SJCRH30 (cell line): ENCODE measurements at regions not wholly inside any gene's neighbourhood (a gene's known extent, or its start where the extent isn't known, plus 50 kb on each side); places are given as distances from the start of the nearest gene placed in this dataset.

Source experiments
- DNase-seq, 2 experiments: peaks; one replicate each; pipeline ENCODE4 v3.0.0-alpha.2; 2015 to 2020
- H3K27ac ChIP-seq: fragments of 250-450 bp; sonication (Bioruptor Pico); 2 replicates; pipeline ENCODE4 v1.5.1; 2020; ENCODE audit warnings: mild to moderate bottlenecking, moderate library complexity
- H3K27me3 ChIP-seq: fragments of 250-450 bp; sonication (Bioruptor Pico); 2 replicates; pipeline ENCODE4 v1.5.1; 2020; ENCODE audit warnings: mild to moderate bottlenecking, moderate library complexity
- H3K36me3 ChIP-seq: fragments of 250-450 bp; sonication (Bioruptor Pico); 2 replicates; pipeline ENCODE4 v1.5.1; 2020; ENCODE audit warnings: mild to moderate bottlenecking, moderate library complexity
- H3K4me1 ChIP-seq: fragments of 250-450 bp; sonication (Bioruptor Pico); 2 replicates; pipeline ENCODE4 v1.5.1; 2020; ENCODE audit warnings: mild to moderate bottlenecking, moderate library complexity
- H3K4me3 ChIP-seq: fragments of 250-450 bp; sonication (Bioruptor Pico); 2 replicates; pipeline ENCODE4 v1.5.1; 2020; ENCODE audit warnings: mild to moderate bottlenecking, moderate library complexity
- H3K9me3 ChIP-seq: fragments of 250-450 bp; sonication (Bioruptor Pico); replicated peaks from 2 replicates; pipeline ENCODE4 v1.5.1; 2020; ENCODE audit warnings: mild to moderate bottlenecking, moderate library complexity

- no peak overlapping the region for H3K4me3 ChIP-seq
- H3K9me3 ChIP-seq: peaks cover 17% of the 10 kb centered on the region
- H3K36me3 ChIP-seq: no peaks in the 10 kb centered on the region
- H3K27me3 ChIP-seq: peaks cover 17% of the 10 kb centered on the region
- peak in 1 of 2 experiments; percentile 63 for DNase-seq
- H3K4me1 ChIP-seq: peaks cover 13% of the 10 kb centered on the region
- no peak overlapping the region for H3K27ac ChIP-seq
These were observed 411.0 kb downstream of the LRIG3 start for GRCh38 chr12:58509116-58509885.

GRCh38 chr12:58513301-58513834 is 406.9 kb downstream of the LRIG3 start:
- peaks cover 26% of the 10 kb centered on the region for H3K9me3 ChIP-seq
- no peaks in the 10 kb centered on the region for H3K36me3 ChIP-seq
- no peak overlapping the region for H3K4me3 ChIP-seq
- DNase-seq: no peak
- peaks cover 24% of the 10 kb centered on the region for H3K27me3 ChIP-seq
- H3K27ac ChIP-seq: no peak overlapping the region
- H3K4me1 ChIP-seq: peaks cover 8% of the 10 kb centered on the region

GRCh38 chr12:58513852-58514251 is 406.5 kb downstream of the LRIG3 start:
- no peak for DNase-seq
- Histone ChIP-seq H3K36me3 (no peaks in the 10 kb centered on the region), H3K27ac (no peak overlapping the region)

GRCh38 chr12:58519839-58520238 is 400.5 kb downstream of the LRIG3 start:
- Histone ChIP-seq H3K27me3 (peaks cover 6% of the 10 kb centered on the region; the same call in 1 of the 2 replicates), H3K27ac (no peak overlapping the region), H3K4me1 (no peaks in the 10 kb centered on the region), H3K9me3 (peaks cover 17% of the 10 kb centered on the region), H3K4me3 (no peak overlapping the region), H3K36me3 (no peaks in the 10 kb centered on the region)
- DNase-seq: no peak

More at GRCh38 chr12:58513852-58514251, 406.5 kb downstream of the LRIG3 start:
- Histone ChIP-seq H3K4me3 (no peak overlapping the region), H3K9me3 (peaks cover 31% of the 10 kb centered on the region), H3K4me1 (peaks cover 7% of the 10 kb centered on the region), H3K27me3 (peaks cover 24% of the 10 kb centered on the region)

GRCh38 chr12:58521152-58521551 is 399.2 kb downstream of the LRIG3 start:
- H3K27ac ChIP-seq: no peak overlapping the region
- no peaks in the 10 kb centered on the region for H3K4me1 ChIP-seq
- no peaks in the 10 kb centered on the region for H3K36me3 ChIP-seq
- DNase-seq: no peak
- H3K9me3 ChIP-seq: peaks cover 17% of the 10 kb centered on the region
- H3K4me3 ChIP-seq: no peak overlapping the region
- no peaks in the 10 kb centered on the region for H3K27me3 ChIP-seq

- Histone ChIP-seq H3K27ac (no peak overlapping the region), H3K4me3 (no peak overlapping the region), H3K9me3 (peaks cover 17% of the 10 kb centered on the region), H3K27me3 (no peaks in the 10 kb centered on the region), H3K4me1 (no peaks in the 10 kb centered on the region), H3K36me3 (no peaks in the 10 kb centered on the region)
- no peak for DNase-seq
These were observed 398.5 kb downstream of the LRIG3 start for GRCh38 chr12:58521796-58522195.

- H3K4me1 ChIP-seq: no peaks in the 10 kb centered on the region
- no peak for DNase-seq
These were observed 396.9 kb downstream of the LRIG3 start for GRCh38 chr12:58523360-58523759.

GRCh38 chr12:58528271-58528670 is 392.0 kb downstream of the LRIG3 start:
- Histone ChIP-seq H3K9me3 (no peaks in the 10 kb centered on the region), H3K27me3 (no peaks in the 10 kb centered on the region; the same call in 1 of the 2 replicates), H3K4me3 (no peak overlapping the region), H3K36me3 (no peaks in the 10 kb centered on the region), H3K4me1 (peaks cover 15% of the 10 kb centered on the region), H3K27ac (no peak overlapping the region)
- no peak for DNase-seq

More at GRCh38 chr12:58523360-58523759, 396.9 kb downstream of the LRIG3 start:
- Histone ChIP-seq H3K27me3 (no peaks in the 10 kb centered on the region), H3K36me3 (no peaks in the 10 kb centered on the region), H3K27ac (no peak overlapping the region), H3K9me3 (peaks cover 7% of the 10 kb centered on the region), H3K4me3 (no peak overlapping the region)

- H3K9me3 ChIP-seq: no peaks in the 10 kb centered on the region
- no peak overlapping the region for H3K27ac ChIP-seq
- peaks cover 15% of the 10 kb centered on the region for H3K4me1 ChIP-seq
- no peaks in the 10 kb centered on the region for H3K36me3 ChIP-seq
- H3K4me3 ChIP-seq: no peak overlapping the region
- DNase-seq: no peak
- peaks cover 6% of the 10 kb centered on the region; the same call in 1 of the 2 replicates for H3K27me3 ChIP-seq
These were observed 391.1 kb downstream of the LRIG3 start for GRCh38 chr12:58529114-58529665.

GRCh38 chr12:58529897-58530741 is 390.2 kb downstream of the LRIG3 start:
- peaks cover 6% of the 10 kb centered on the region; the same call in 1 of the 2 replicates for H3K27me3 ChIP-seq
- DNase-seq: no peak
- no peaks in the 10 kb centered on the region for H3K36me3 ChIP-seq
- H3K9me3 ChIP-seq: no peaks in the 10 kb centered on the region
- H3K4me3 ChIP-seq: no peak overlapping the region
- no peak overlapping the region for H3K27ac ChIP-seq
- H3K4me1 ChIP-seq: peaks cover 15% of the 10 kb centered on the region

- Histone ChIP-seq H3K27ac (no peak overlapping the region), H3K9me3 (no peaks in the 10 kb centered on the region), H3K4me3 (no peak overlapping the region), H3K27me3 (peaks cover 6% of the 10 kb centered on the region), H3K4me1 (peaks cover 15% of the 10 kb centered on the region), H3K36me3 (no peaks in the 10 kb centered on the region)
- no peak for DNase-seq
These were observed 389.6 kb downstream of the LRIG3 start for GRCh38 chr12:58530742-58531062.

GRCh38 chr12:58532855-58533608 is 387.3 kb downstream of the LRIG3 start:
- H3K27ac ChIP-seq: no peak overlapping the region
- DNase-seq: no peak
- H3K27me3 ChIP-seq: peaks cover 11% of the 10 kb centered on the region
- peaks cover 25% of the 10 kb centered on the region for H3K4me1 ChIP-seq
- H3K9me3 ChIP-seq: no peaks in the 10 kb centered on the region
- H3K4me3 ChIP-seq: no peak overlapping the region
- no peaks in the 10 kb centered on the region for H3K36me3 ChIP-seq

- H3K4me3 ChIP-seq: no peak overlapping the region
- peaks cover 17% of the 10 kb centered on the region for H3K27me3 ChIP-seq
- H3K4me1 ChIP-seq: peaks cover 25% of the 10 kb centered on the region
These were observed 386.7 kb downstream of the LRIG3 start for GRCh38 chr12:58533652-58534051.

GRCh38 chr12:58537278-58537677 is 383.0 kb downstream of the LRIG3 start:
- Histone ChIP-seq H3K4me3 (no peak overlapping the region), H3K36me3 (no peaks in the 10 kb centered on the region), H3K27me3 (peaks cover 20% of the 10 kb centered on the region; the same call in 1 of the 2 replicates), H3K9me3 (no peaks in the 10 kb centered on the region), H3K27ac (no peak overlapping the region), H3K4me1 (peaks cover 21% of the 10 kb centered on the region)
- peak; percentile 68 to 82 for DNase-seq

More at GRCh38 chr12:58533652-58534051, 386.7 kb downstream of the LRIG3 start:
- Histone ChIP-seq H3K9me3 (no peaks in the 10 kb centered on the region), H3K36me3 (no peaks in the 10 kb centered on the region), H3K27ac (no peak overlapping the region)
- no peak for DNase-seq
